GM23338 (cell line): ENCODE measurements at regions not wholly inside any gene's neighbourhood (a gene's known extent, or its start where the extent isn't known, plus 50 kb on each side); places are given as distances from the start of the nearest gene placed in this dataset.

Experiments
- ATAC-seq: fragments of 200-7000 bp; cut with Tn5 transposase; 3 replicates; pipeline ENCODE4 v1.9.1; 2020
- DNase-seq: peaks from one replicate; pipeline ENCODE4 v3.0.0-alpha.2; 2015; ENCODE audit warnings: low spot score
- H2AFZ ChIP-seq: fragments of 200-600 bp; sonication (generic); 2 replicates; pipeline ENCODE4 v1.8.0; 2016; ENCODE audit warnings: antibody characterized with exemption, mild to moderate bottlenecking, moderate library complexity
- H3F3A ChIP-seq: fragments of 200-600 bp; sonication (generic); replicated peaks from 2 replicates; pipeline ENCODE4 v1.8.0; 2017; ENCODE audit warnings: antibody characterized with exemption, mixed run types, low read depth
- H3K27ac ChIP-seq: fragments of 200-600 bp; sonication (generic); 2 replicates; pipeline ENCODE4 v1.6.1; 2016; ENCODE audit warnings: low read depth
- H3K27me3 ChIP-seq: fragments of 200-600 bp; sonication (generic); 2 replicates; pipeline ENCODE4 v1.8.0; 2016; ENCODE audit warnings: mild to moderate bottlenecking, mixed run types, moderate library complexity; ENCODE audit not compliant: insufficient read depth
- H3K36me3 ChIP-seq: fragments of 200-600 bp; sonication (generic); 2 replicates; pipeline ENCODE4 v1.8.0; 2016; ENCODE audit warnings: mild to moderate bottlenecking; ENCODE audit not compliant: insufficient read depth
- H3K4me1 ChIP-seq: fragments of 200-600 bp; sonication (generic); 2 replicates; pipeline ENCODE4 v1.8.0; 2016; ENCODE audit warnings: mild to moderate bottlenecking, moderate library complexity; ENCODE audit not compliant: insufficient read depth
- H3K4me2 ChIP-seq: fragments of 200-600 bp; sonication (generic); 2 replicates; pipeline ENCODE4 v1.7.1; 2017; ENCODE audit warnings: mixed run types
- H3K4me3 ChIP-seq: fragments of 200-600 bp; sonication (generic); 2 replicates; pipeline ENCODE4 v1.6.1; 2016; ENCODE audit warnings: mixed run types
- H3K79me2 ChIP-seq: fragments of 200-600 bp; sonication (generic); replicated peaks from 2 replicates; pipeline ENCODE4 v1.8.0; 2017; ENCODE audit warnings: mild to moderate bottlenecking; ENCODE audit not compliant: insufficient read depth
- H3K9me2 ChIP-seq: fragments of 200-600 bp; sonication (generic); 2 replicates; pipeline ENCODE4 v1.8.0; 2017; ENCODE audit not compliant: insufficient read depth
- H4K20me1 ChIP-seq: fragments of 200-600 bp; sonication (generic); replicated peaks from 2 replicates; pipeline ENCODE4 v1.8.0; 2017; ENCODE audit warnings: mild to moderate bottlenecking; ENCODE audit not compliant: insufficient read depth
- H3K27ac Mint-ChIP-seq: 2 replicates; pipeline ENCODE4 v1.8.0; 2020; ENCODE audit warnings: inconsistent platforms, mild to moderate bottlenecking, moderate library complexity, mixed read lengths
- H3K27me3 Mint-ChIP-seq: 3 replicates; pipeline ENCODE4 v1.8.0; 2022; ENCODE audit warnings: low read depth, mild to moderate bottlenecking, moderate library complexity, mixed read lengths, inconsistent platforms; ENCODE audit not compliant: insufficient read depth, poor library complexity
- H3K36me3 Mint-ChIP-seq: 3 replicates; pipeline ENCODE4 v1.8.0; 2021; ENCODE audit warnings: low read depth, mild to moderate bottlenecking, inconsistent platforms, moderate library complexity, mixed read lengths
- H3K4me1 Mint-ChIP-seq: 3 replicates; pipeline ENCODE4 v1.8.0; 2020; ENCODE audit warnings: mild to moderate bottlenecking, inconsistent platforms, mixed read lengths
- H3K4me3 Mint-ChIP-seq: 3 replicates; pipeline ENCODE4 v1.8.0; 2021; ENCODE audit warnings: moderate library complexity, mild to moderate bottlenecking, inconsistent platforms, mixed read lengths
- H3K9me3 Mint-ChIP-seq: 3 replicates; pipeline ENCODE4 v1.8.0; 2020; ENCODE audit warnings: moderate library complexity, mild to moderate bottlenecking, inconsistent platforms, mixed read lengths
- CREB1 ChIP-seq: fragments of 250-450 bp; sonication (Bioruptor Pico); IDR thresholded peaks from 2 replicates; pipeline ENCODE4 v1.5.0; 2020; ENCODE audit warnings: low read depth, mild to moderate bottlenecking, moderate library complexity
- CTCF ChIP-seq, 2 experiments: fragments of 200-600 bp in 1 of 2; sonication (generic) in 1 of 2; conservative IDR thresholded peaks; 2 replicates each; pipeline versions ENCODE4 v1.5.1 to v1.6.1; 2016 to 2017; ENCODE audit warnings: antibody characterized with exemption in 2 of 2, low read depth in 2 of 2, mild to moderate bottlenecking in 2 of 2, moderate library complexity in 1 of 2
- EZH2 ChIP-seq: fragments of 200-600 bp; sonication (generic); IDR thresholded peaks from one replicate; pipeline ENCODE4 v1.8.0; 2017; ENCODE audit warnings: antibody characterized with exemption, mild to moderate bottlenecking, low read depth; ENCODE audit not compliant: unreplicated experiment
- EZH2phosphoT487 ChIP-seq: fragments of 200-600 bp; sonication (generic); IDR thresholded peaks from one replicate; pipeline ENCODE4 v1.8.1; 2018; ENCODE audit warnings: antibody characterized with exemption; ENCODE audit not compliant: unreplicated experiment
- JUNB ChIP-seq: IDR thresholded peaks from one replicate; pipeline ENCODE4 v1.6.1; 2016; ENCODE audit warnings: antibody characterized with exemption; ENCODE audit not compliant: unreplicated experiment
- NANOG ChIP-seq: IDR thresholded peaks from 2 replicates; pipeline ENCODE4 v1.6.1; 2016; ENCODE audit warnings: antibody characterized with exemption, borderline replicate concordance
- POLR2AphosphoS5 ChIP-seq: IDR thresholded peaks from 2 replicates; pipeline ENCODE4 v1.6.1; 2016; ENCODE audit warnings: antibody characterized with exemption, low read depth
- ZNF114 ChIP-seq: fragments of 250-450 bp; sonication (Bioruptor Pico); IDR thresholded peaks from 2 replicates; pipeline ENCODE4 v1.5.0; 2020; ENCODE audit warnings: mild to moderate bottlenecking, moderate library complexity
- ZNF331 ChIP-seq: fragments of 250-450 bp; sonication (Bioruptor Pico); IDR thresholded peaks from 2 replicates; pipeline ENCODE4 v1.5.0; 2020; ENCODE audit warnings: low read depth, mild to moderate bottlenecking, moderate library complexity
- TF ChIP-seq, protein P1 (sequence below): IDR thresholded peaks from 2 replicates; pipeline ENCODE4 v1.6.1; 2016; ENCODE audit warnings: antibody characterized with exemption

DNA sequence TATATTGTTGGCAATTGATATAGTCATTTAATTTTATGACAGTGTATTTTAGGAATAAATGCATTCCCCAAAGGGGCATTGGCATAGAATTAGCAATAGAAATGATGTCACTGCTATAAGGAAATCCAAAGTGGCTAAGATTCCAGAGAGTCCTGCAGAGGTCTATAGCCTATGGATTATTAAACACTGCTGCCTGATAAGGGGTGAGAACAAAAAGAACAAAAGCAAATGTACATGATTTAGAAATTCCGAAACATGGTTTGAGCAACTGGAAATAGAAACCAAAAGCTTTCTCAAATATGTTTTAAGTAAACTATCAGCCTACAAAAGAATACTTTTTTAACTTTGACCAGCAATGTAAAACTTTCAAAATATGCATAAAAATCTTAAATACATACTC, 280.1 kb upstream of the RASGRP1 start (continued):
- TF ChIP-seq JUNB (no peak), CREB1 (CRISPR knock-in tag) (no peak), ZNF331 (CRISPR knock-in tag) (no peak), NANOG (no peak)

GRCh38 chr15:38846346-38846745, 281.7 kb upstream of the RASGRP1 start:
- Histone ChIP-seq H3K9me2 (no peaks in the 10 kb centered on the region; the same call in 1 of the 2 replicates), H3K27ac (no peak overlapping the region), H3K27me3 (no peaks in the 10 kb centered on the region), H2AFZ (no peak overlapping the region), H4K20me1 (no peaks in the 10 kb centered on the region), H3K79me2 (no peaks in the 10 kb centered on the region), H3K36me3 (no peaks in the 10 kb centered on the region), H3K4me1 (no peaks in the 10 kb centered on the region; the same call in none of the 2 replicates), H3K4me2 (no peak overlapping the region), H3F3A (no peaks in the 10 kb centered on the region), H3K4me3 (no peak overlapping the region)
- Mint-ChIP-seq H3K27me3 (peaks cover 2% of the 10 kb centered on the region), H3K36me3 (no peaks in the 10 kb centered on the region; the same call in 2 of the 3 replicates), H3K9me3 (no peaks in the 10 kb centered on the region; the same call in 2 of the 3 replicates), H3K4me1 (peaks cover 7% of the 10 kb centered on the region), H3K4me3 (no peak overlapping the region), H3K27ac (no peak overlapping the region)
- ATAC-seq (no peak), DNase-seq (no peak)
- no peak for TF ChIP-seq EZH2
- no peak for TF ChIP-seq ZNF114
- no peak for TF ChIP-seq ZNF331 (CRISPR knock-in tag)
- TF ChIP-seq NANOG, result no peak
- TF ChIP-seq, protein P1, sequence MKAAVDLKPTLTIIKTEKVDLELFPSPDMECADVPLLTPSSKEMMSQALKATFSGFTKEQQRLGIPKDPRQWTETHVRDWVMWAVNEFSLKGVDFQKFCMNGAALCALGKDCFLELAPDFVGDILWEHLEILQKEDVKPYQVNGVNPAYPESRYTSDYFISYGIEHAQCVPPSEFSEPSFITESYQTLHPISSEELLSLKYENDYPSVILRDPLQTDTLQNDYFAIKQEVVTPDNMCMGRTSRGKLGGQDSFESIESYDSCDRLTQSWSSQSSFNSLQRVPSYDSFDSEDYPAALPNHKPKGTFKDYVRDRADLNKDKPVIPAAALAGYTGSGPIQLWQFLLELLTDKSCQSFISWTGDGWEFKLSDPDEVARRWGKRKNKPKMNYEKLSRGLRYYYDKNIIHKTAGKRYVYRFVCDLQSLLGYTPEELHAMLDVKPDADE, result no peak
- TF ChIP-seq CTCF (conservative IDR thresholded peaks at IDR 0.05; ENCODE audit: low read depth in 2 of 2), result no peak

DNA sequence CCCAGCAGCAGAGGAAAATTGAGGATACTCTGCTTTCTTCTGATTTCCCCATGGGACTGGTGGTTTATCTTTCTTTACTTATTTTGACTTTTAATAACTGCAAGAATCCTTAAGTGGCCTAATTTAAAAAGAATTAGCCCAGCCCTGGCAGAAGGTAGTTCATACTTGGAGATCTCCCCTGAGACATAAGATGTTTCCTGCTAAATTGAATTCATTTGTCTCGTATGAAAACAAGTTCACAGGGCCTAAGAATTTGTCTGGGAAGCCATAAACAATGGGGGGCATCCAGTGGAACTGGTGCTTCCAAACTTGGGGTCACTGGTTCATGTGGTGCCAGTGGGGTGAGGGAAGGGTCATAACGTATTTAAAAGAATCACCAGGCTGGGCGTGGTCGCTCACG, 283.1 kb upstream of the RASGRP1 start:
- Histone ChIP-seq H3K9me2 (no peaks in the 10 kb centered on the region), H2AFZ (no peak overlapping the region), H3K4me2 (no peak overlapping the region), H3K36me3 (no peaks in the 10 kb centered on the region), H3K27ac (no peak overlapping the region), H3K27me3 (no peaks in the 10 kb centered on the region), H3K4me3 (no peak overlapping the region), H3F3A (no peaks in the 10 kb centered on the region), H3K4me1 (no peaks in the 10 kb centered on the region; the same call in none of the 2 replicates), H3K79me2 (no peaks in the 10 kb centered on the region), H4K20me1 (no peaks in the 10 kb centered on the region)
- no peak overlapping the region for H3K4me3 Mint-ChIP-seq
- H3K9me3 Mint-ChIP-seq, result no peaks in the 10 kb centered on the region
- H3K36me3 Mint-ChIP-seq, result no peaks in the 10 kb centered on the region
- DNase-seq (no peak), ATAC-seq (no peak)
- peaks cover 7% of the 10 kb centered on the region for H3K4me1 Mint-ChIP-seq
- H3K27me3 Mint-ChIP-seq, result peaks cover 2% of the 10 kb centered on the region
- no peak overlapping the region for H3K27ac Mint-ChIP-seq
- TF ChIP-seq CREB1 (CRISPR knock-in tag) (no peak), JUNB (no peak), EZH2phosphoT487 (no peak), NANOG (no peak), POLR2AphosphoS5 (no peak), ZNF114 (no peak), CTCF (conservative IDR thresholded peaks at IDR 0.05; ENCODE audit: low read depth in 2 of 2) (no peak)
